DOHH2 (cell line): ENCODE measurements at regions not wholly inside any gene's neighbourhood (a gene's known extent, or its start where the extent isn't known, plus 50 kb on each side); places are given as distances from the start of the nearest gene placed in this dataset.

ENCODE experiments used
- H3F3A ChIP-seq: fragments of 200-600 bp; sonication (generic), shearing (Covaris generic); 2 replicates; pipeline ENCODE4 v1.6.0; 2016; ENCODE audit warnings: antibody characterized with exemption, mild to moderate bottlenecking; ENCODE audit not compliant: control insufficient read depth, insufficient read depth
- H3K27ac ChIP-seq: fragments of 200-600 bp; sonication (generic); 2 replicates; pipeline ENCODE4 v1.5.1; 2014; ENCODE audit warnings: low read depth, mild to moderate bottlenecking, low read length, moderate library complexity
- H3K27me3 ChIP-seq: fragments of 200-600 bp; sonication (generic); 2 replicates; pipeline ENCODE4 v1.6.1; 2014; ENCODE audit warnings: mild to moderate bottlenecking, low read length, mixed read lengths; ENCODE audit not compliant: control insufficient read depth
- H3K36me3 ChIP-seq: fragments of 200-600 bp; sonication (generic); 2 replicates; pipeline ENCODE4 v1.6.1; 2014; ENCODE audit warnings: mild to moderate bottlenecking, low read length, moderate library complexity, mixed read lengths; ENCODE audit not compliant: control insufficient read depth
- H3K4me1 ChIP-seq: fragments of 200-600 bp; sonication (generic); 2 replicates; pipeline ENCODE4 v1.6.1; 2014; ENCODE audit warnings: mild to moderate bottlenecking, low read length, mixed read lengths; ENCODE audit not compliant: control insufficient read depth
- H3K4me2 ChIP-seq: fragments of 200-600 bp; sonication (generic); 2 replicates; pipeline ENCODE4 v1.6.0; 2014; ENCODE audit warnings: mild to moderate bottlenecking, low read length, moderate library complexity
- H3K4me3 ChIP-seq: fragments of 200-600 bp; sonication (generic); 2 replicates; pipeline ENCODE4 v1.5.1; 2014; ENCODE audit warnings: mild to moderate bottlenecking, low read length, mixed read lengths
- H3K79me2 ChIP-seq: fragments of 200-600 bp; sonication (generic); 2 replicates; pipeline ENCODE4 v1.6.1; 2014; ENCODE audit warnings: mild to moderate bottlenecking, low read length, mixed read lengths; ENCODE audit not compliant: control insufficient read depth
- H3K9me2 ChIP-seq: fragments of 200-600 bp; sonication (generic); replicated peaks from 2 replicates; pipeline ENCODE4 v1.6.1; 2014; ENCODE audit warnings: mild to moderate bottlenecking, low read length, mixed read lengths; ENCODE audit not compliant: control insufficient read depth
- H3K9me3 ChIP-seq: fragments of 200-600 bp; sonication (generic); 2 replicates; pipeline ENCODE4 v1.6.1; 2014; ENCODE audit warnings: antibody characterized with exemption, low read length, mixed read lengths; ENCODE audit not compliant: control insufficient read depth, insufficient read depth
- H4K20me1 ChIP-seq: fragments of 200-600 bp; sonication (generic); 2 replicates; pipeline ENCODE4 v1.6.0; 2014; ENCODE audit warnings: low read depth, mild to moderate bottlenecking, antibody characterized with exemption, low read length, moderate library complexity; ENCODE audit not compliant: control insufficient read depth, insufficient read depth
- EZH2phosphoT487 ChIP-seq: fragments of 200-600 bp; sonication (generic); IDR thresholded peaks from 2 replicates; pipeline ENCODE4 v1.6.1; 2017; ENCODE audit warnings: borderline replicate concordance, mild to moderate bottlenecking, antibody characterized with exemption, low read length, moderate library complexity, mixed read lengths
- TF ChIP-seq, protein P1 (sequence below): fragments of 200-600 bp; sonication (generic); IDR thresholded peaks from one replicate; pipeline ENCODE4 v1.5.1; 2014; ENCODE audit warnings: antibody characterized with exemption, mild to moderate bottlenecking, low read depth, low read length; ENCODE audit not compliant: poor library complexity, severe bottlenecking

DNA sequence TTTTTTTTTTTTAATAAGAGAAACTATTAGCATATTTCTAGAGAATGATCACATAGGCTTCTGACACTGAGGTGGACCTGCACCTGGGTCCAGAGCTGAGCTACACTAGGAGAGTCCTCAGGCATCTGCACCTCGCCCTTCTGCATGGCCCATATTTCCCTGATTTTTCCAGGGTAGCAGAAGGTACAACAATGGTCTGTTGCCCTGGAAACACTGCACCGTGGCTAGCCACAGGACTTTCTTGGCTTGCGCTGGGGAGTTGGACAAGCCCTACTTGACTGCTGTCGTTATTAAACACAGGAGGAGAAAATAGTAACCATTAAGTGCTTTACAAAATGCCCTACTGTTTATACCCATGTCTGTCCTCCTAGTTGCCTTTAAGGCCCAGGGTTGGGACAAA lies 615.7 kb upstream of the MEF2C start:
- Histone ChIP-seq H3K4me1 (no peaks in the 10 kb centered on the region), H3K79me2 (no peaks in the 10 kb centered on the region)

DNA sequence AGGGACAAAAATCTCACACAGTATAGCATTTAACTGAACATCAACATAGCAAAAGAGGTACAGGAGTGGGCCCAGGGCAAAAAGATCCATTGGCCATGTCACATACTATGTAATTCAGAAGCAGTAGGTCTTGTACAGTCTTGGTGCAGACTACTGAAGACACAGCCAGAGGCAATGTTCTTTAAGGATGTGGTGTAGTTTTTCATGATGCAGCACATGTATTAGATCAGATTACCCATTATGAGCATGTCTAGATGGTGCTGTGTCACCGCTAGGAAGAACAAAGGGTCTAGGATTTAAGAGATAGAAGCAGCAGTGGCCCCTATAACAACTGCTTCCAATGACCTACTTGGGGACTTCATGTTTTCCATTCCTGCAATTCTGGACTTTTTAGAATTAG lies 610.4 kb upstream of the MEF2C start:
- Histone ChIP-seq H3K9me2 (no peaks in the 10 kb centered on the region), H3F3A (no peaks in the 10 kb centered on the region), H3K4me1 (no peaks in the 10 kb centered on the region), H3K36me3 (no peaks in the 10 kb centered on the region), H3K27me3 (no peaks in the 10 kb centered on the region), H3K79me2 (no peaks in the 10 kb centered on the region), H4K20me1 (no peaks in the 10 kb centered on the region), H3K9me3 (no peaks in the 10 kb centered on the region), H3K4me3 (no peak overlapping the region), H3K27ac (no peak overlapping the region), H3K4me2 (no peak overlapping the region)
- TF ChIP-seq, protein P1, sequence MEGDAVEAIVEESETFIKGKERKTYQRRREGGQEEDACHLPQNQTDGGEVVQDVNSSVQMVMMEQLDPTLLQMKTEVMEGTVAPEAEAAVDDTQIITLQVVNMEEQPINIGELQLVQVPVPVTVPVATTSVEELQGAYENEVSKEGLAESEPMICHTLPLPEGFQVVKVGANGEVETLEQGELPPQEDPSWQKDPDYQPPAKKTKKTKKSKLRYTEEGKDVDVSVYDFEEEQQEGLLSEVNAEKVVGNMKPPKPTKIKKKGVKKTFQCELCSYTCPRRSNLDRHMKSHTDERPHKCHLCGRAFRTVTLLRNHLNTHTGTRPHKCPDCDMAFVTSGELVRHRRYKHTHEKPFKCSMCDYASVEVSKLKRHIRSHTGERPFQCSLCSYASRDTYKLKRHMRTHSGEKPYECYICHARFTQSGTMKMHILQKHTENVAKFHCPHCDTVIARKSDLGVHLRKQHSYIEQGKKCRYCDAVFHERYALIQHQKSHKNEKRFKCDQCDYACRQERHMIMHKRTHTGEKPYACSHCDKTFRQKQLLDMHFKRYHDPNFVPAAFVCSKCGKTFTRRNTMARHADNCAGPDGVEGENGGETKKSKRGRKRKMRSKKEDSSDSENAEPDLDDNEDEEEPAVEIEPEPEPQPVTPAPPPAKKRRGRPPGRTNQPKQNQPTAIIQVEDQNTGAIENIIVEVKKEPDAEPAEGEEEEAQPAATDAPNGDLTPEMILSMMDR = no peak
- TF ChIP-seq EZH2phosphoT487 = no peak

More for the DNA sequence above, 615.7 kb upstream of the MEF2C start:
- no peak for TF ChIP-seq EZH2phosphoT487
- TF ChIP-seq, protein P1 = no peak
- Histone ChIP-seq H4K20me1 (no peaks in the 10 kb centered on the region), H3K9me3 (no peaks in the 10 kb centered on the region), H3K27ac (no peak overlapping the region), H3K36me3 (no peaks in the 10 kb centered on the region), H3K9me2 (no peaks in the 10 kb centered on the region), H3F3A (no peaks in the 10 kb centered on the region), H3K27me3 (no peaks in the 10 kb centered on the region), H3K4me2 (no peak overlapping the region), H3K4me3 (no peak overlapping the region)

DNA sequence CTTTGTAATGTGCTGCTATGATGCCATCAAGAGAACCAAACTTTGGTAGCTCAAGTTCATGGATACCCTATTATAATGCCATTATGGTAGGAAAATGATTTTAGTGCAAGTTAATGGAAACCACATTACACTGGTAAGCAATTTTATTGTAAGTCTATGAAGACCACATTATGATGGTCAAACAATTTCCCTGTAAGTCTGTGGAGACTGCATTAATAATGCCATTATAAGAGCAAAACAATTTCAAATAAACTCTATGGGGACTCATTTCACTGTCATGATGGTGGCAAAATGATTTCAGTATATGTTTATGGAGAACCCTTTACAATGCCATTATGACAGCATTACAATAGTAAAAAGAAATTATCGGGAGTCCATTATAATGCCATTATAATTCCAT lies 602.0 kb upstream of the MEF2C start:
- H3K27ac ChIP-seq = no peak overlapping the region
- H3K9me3 ChIP-seq = no peaks in the 10 kb centered on the region
- H3K4me3 ChIP-seq = no peak overlapping the region
- H3K79me2 ChIP-seq = no peaks in the 10 kb centered on the region
- no peaks in the 10 kb centered on the region for H3K9me2 ChIP-seq
- no peaks in the 10 kb centered on the region for H4K20me1 ChIP-seq
- no peak overlapping the region for H3K4me2 ChIP-seq
- TF ChIP-seq, protein P1 = no peak
- no peak for TF ChIP-seq EZH2phosphoT487
- no peaks in the 10 kb centered on the region for H3K4me1 ChIP-seq
- no peaks in the 10 kb centered on the region for H3K36me3 ChIP-seq
- H3F3A ChIP-seq = no peaks in the 10 kb centered on the region
- no peaks in the 10 kb centered on the region for H3K27me3 ChIP-seq
